Body of pancreas (tissue), 4 donors: ENCODE measurements at regions not wholly inside any gene's neighbourhood (a gene's known extent, or its start where the extent isn't known, plus 50 kb on each side); places are given as distances from the start of the nearest gene placed in this dataset.

Experiments
- ATAC-seq: fragments of 150-250 bp; one replicate; pipeline ENCODE4 v1.9.1; 2016
- DNase-seq, 4 donors: peaks; one replicate each; pipeline ENCODE4 v3.0.0-alpha.2; 2019
- H3K27ac ChIP-seq, 4 donors: fragments of 200-600 bp; sonication (generic); 1 replicate in 3 of 4; 2 replicates in 1 of 4; pipeline versions ENCODE4 v1.5.1 to v1.6.1; 2016 to 2019; ENCODE audit warnings: mild to moderate bottlenecking in 1 of 4, mixed read lengths in 1 of 4, moderate library complexity in 1 of 4
- H3K27me3 ChIP-seq, 2 donors: fragments of 200-600 bp; sonication (generic); one replicate each; pipeline ENCODE4 v1.6.0; 2016; ENCODE audit warnings: mild to moderate bottlenecking in 1 of 2
- H3K36me3 ChIP-seq, 2 donors: fragments of 200-600 bp; sonication (generic); replicated peaks in 1 of 2; 2 replicates each; pipeline ENCODE4 v1.5.1; 2016; ENCODE audit warnings: low read depth in 2 of 2; ENCODE audit not compliant: insufficient read depth in 1 of 2
- H3K4me1 ChIP-seq: fragments of 200-600 bp; sonication (generic); one replicate; pipeline ENCODE4 v1.6.0; 2016
- H3K4me3 ChIP-seq, 2 donors: fragments of 200-600 bp; sonication (generic); 1 replicate in 1 of 2; 2 replicates in 1 of 2; pipeline ENCODE4 v1.5.1; 2016 to 2019
- H3K9me3 ChIP-seq, 3 donors: fragments of 200-600 bp; sonication (generic); 1 replicate in 2 of 3; 2 replicates in 1 of 3; pipeline ENCODE4 v1.5.1; 2016
- CTCF ChIP-seq, 7 experiments: fragments of 450-650 bp in 4 of 7; fragments of 200-600 bp in 3 of 7; sonication (generic) in 3 of 7; IDR thresholded peaks; one replicate each; pipeline ENCODE4 v1.5.1; 2016 to 2019; ENCODE audit warnings: antibody characterized with exemption in 7 of 7
- POLR2A ChIP-seq, 3 donors: fragments of 450-650 bp; IDR thresholded peaks; one replicate each; pipeline ENCODE4 v1.6.1; 2016; ENCODE audit warnings: antibody characterized with exemption in 3 of 3, mild to moderate bottlenecking in 2 of 3
- WGBS, 2 donors: methylation state at CpG; one replicate each; pipeline ENCODE4 v1.1.5; 2017; 5-methylcytosine and 5-hydroxymethylcytosine counted together
- intact Hi-C: fragments of 100-400 bp; cut with DNase I; formaldehyde crosslinking; loops from one replicate; pipeline ENCODE4 v1.15.1; 2023

GRCh38 chr10:30215623-30216022 lies 133.5 kb downstream of the MTPAP start:
- H3K27ac ChIP-seq, result no peak overlapping the region
- DNase-seq, result peak in 1 of 4 donors; percentile 5
- TF ChIP-seq CTCF (IDR thresholded peaks at IDR 0.05), result no peak
- TF ChIP-seq POLR2A (IDR thresholded peaks at IDR 0.05), result no peak
- no peak overlapping the region for H3K4me3 ChIP-seq
- H3K9me3 ChIP-seq, result no peaks in the 10 kb centered on the region
- no peaks in the 10 kb centered on the region for H3K36me3 ChIP-seq
- ATAC-seq, result no peak
- intact Hi-C loops, result no loop called here
- 54 to 71% methylated on average over 8 of the region's 8 CpGs for WGBS, 2 donors
- no peaks in the 10 kb centered on the region for H3K27me3 ChIP-seq
- no peaks in the 10 kb centered on the region for H3K4me1 ChIP-seq

- Histone ChIP-seq H3K27ac (no peak overlapping the region), H3K36me3 (no peaks in the 10 kb centered on the region), H3K4me1 (no peaks in the 10 kb centered on the region), H3K4me3 (no peak overlapping the region), H3K27me3 (no peaks in the 10 kb centered on the region), H3K9me3 (no peaks in the 10 kb centered on the region)
- intact Hi-C loops, result no loop called here
- WGBS, 2 donors, result 72 to 80% methylated on average over 2 of the region's 2 CpGs
- TF ChIP-seq CTCF (IDR thresholded peaks at IDR 0.05), result no peak
- no peak for TF ChIP-seq POLR2A (IDR thresholded peaks at IDR 0.05)
- DNase-seq (no peak), ATAC-seq (no peak)
These were observed 133.9 kb downstream of the MTPAP start for GRCh38 chr10:30215141-30215540.

DNA sequence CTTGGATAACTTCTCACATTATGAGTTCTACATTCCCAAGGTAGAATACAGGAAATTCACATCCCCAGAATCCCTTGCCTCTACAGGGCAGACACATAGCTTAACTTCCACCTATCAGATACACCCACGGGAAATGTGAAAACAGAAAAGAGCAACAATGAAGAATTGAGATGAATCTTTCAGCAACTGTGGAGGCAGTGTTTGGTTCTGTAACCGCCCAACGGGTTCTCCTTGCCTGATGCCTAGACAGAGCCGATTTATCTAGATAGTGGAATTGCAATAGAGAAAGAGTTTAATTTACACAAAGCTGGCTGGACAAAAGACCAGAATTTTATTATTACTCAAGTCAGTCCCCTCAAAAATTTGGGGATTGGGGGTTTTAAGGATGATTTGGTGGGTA lies 138.8 kb downstream of the MTPAP start:
- TF ChIP-seq POLR2A (IDR thresholded peaks at IDR 0.05), result no peak
- TF ChIP-seq CTCF (IDR thresholded peaks at IDR 0.05), result no peak
- DNase-seq (no peak), ATAC-seq (no peak)
- Histone ChIP-seq H3K9me3 (no peaks in the 10 kb centered on the region), H3K36me3 (no peaks in the 10 kb centered on the region), H3K27ac (no peak overlapping the region), H3K4me1 (no peaks in the 10 kb centered on the region), H3K4me3 (no peak overlapping the region), H3K27me3 (no peaks in the 10 kb centered on the region)
- intact Hi-C loops, result no loop called here
- 80 to 86% methylated on average over 4 of the region's 4 CpGs for WGBS, 2 donors

- Histone ChIP-seq H3K4me1 (no peaks in the 10 kb centered on the region), H3K27ac (no peak overlapping the region), H3K9me3 (no peaks in the 10 kb centered on the region), H3K4me3 (no peak overlapping the region), H3K27me3 (no peaks in the 10 kb centered on the region), H3K36me3 (no peaks in the 10 kb centered on the region)
- intact Hi-C loops, result no loop called here
- ATAC-seq (no peak), DNase-seq (no peak)
- no peak for TF ChIP-seq CTCF (IDR thresholded peaks at IDR 0.05)
- no peak for TF ChIP-seq POLR2A (IDR thresholded peaks at IDR 0.05)
- WGBS, 2 donors, result 79 to 80% methylated on average over 2 of the region's 2 CpGs
These were observed 140.7 kb downstream of the MTPAP start for GRCh38 chr10:30208330-30208729.

DNA sequence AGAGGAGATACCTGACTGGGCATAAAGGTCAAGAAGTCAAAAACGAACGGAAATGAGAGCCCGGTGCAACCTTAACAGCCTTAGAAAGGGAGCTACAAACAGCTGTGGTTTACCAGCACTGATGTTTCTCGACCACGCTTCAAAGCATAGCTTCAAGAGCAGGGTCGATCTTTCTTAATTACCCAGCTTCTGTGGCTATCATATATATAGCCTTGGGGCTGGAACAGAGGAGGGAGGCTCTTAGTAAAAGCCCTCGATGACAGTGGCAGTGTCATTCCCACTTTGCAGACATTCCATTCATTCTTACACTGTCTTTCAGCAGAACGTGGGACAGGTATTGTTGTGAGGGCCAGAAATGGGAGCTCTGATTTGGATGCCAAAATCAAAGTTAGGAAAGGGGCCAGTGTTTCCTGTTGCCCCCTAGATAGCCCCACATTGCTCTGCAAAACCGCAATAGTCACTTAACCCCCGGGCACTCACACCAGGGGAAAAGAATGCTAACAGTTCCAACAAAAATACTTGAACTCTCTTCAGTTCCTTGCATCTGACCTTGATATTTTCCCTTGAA lies 141.5 kb downstream of the MTPAP start:
- Histone ChIP-seq H3K9me3 (no peaks in the 10 kb centered on the region), H3K4me3 (no peak overlapping the region), H3K36me3 (no peaks in the 10 kb centered on the region), H3K27me3 (no peaks in the 10 kb centered on the region), H3K4me1 (no peaks in the 10 kb centered on the region), H3K27ac (no peak overlapping the region)
- 41 to 45% methylated on average over 10 of the region's 10 CpGs for WGBS, 2 donors
- TF ChIP-seq CTCF (IDR thresholded peaks at IDR 0.05) (no peak), POLR2A (IDR thresholded peaks at IDR 0.05) (no peak)
- ATAC-seq (no peak), DNase-seq (no peak)
- intact Hi-C loops, result no loop called here
